SK-N-SH (cell line): ENCODE measurements at regions not wholly inside any gene's neighbourhood (a gene's known extent, or its start where the extent isn't known, plus 50 kb on each side); places are given as distances from the start of the nearest gene placed in this dataset.

Experiments used
- CTCF ChIA-PET: fragments of 300-600, 350-600 bp; formaldehyde crosslinking; extraction: SDS; loops from one replicate; lab custom pipeline; 2021; lab: Yijun Ruan, JAX
- POLR2A ChIA-PET: fragments of 350-600 bp; sonication (Branson Sonifier 250); formaldehyde crosslinking; extraction: SDS; loops from one replicate; lab custom pipeline; 2020; ENCODE audit warnings: antibody characterized with exemption, inconsistent platforms; lab: Yijun Ruan, JAX
- DNase-seq: peaks from one replicate; pipeline ENCODE4 v3.0.0; 2012
- H2AFZ ChIP-seq: fragments of 200-600 bp; sonication (generic); 2 replicates; pipeline ENCODE4 v1.8.1; 2016; ENCODE audit warnings: antibody characterized with exemption, mild to moderate bottlenecking, low read depth
- H3F3A ChIP-seq: fragments of 200-600 bp; sonication (generic); replicated peaks from 2 replicates; pipeline ENCODE3; 2016; ENCODE audit warnings: antibody characterized with exemption, mild to moderate bottlenecking; ENCODE audit not compliant: insufficient read depth
- H3K27ac ChIP-seq, 2 experiments: fragments of 200-500 bp in 1 of 2; fragments of 200-600 bp in 1 of 2; sonication (Bioruptor generic) in 1 of 2; sonication (generic), shearing (Covaris generic) in 1 of 2; 2 replicates each; pipeline versions ENCODE4 v1.5.1 to v1.6.1; 2014 to 2016; ENCODE audit warnings: low read depth in 2 of 2, inconsistent platforms in 1 of 2, low read length in 1 of 2, mild to moderate bottlenecking in 1 of 2, mixed read lengths in 1 of 2
- H3K27me3 ChIP-seq: fragments of 200-600 bp; sonication (generic), shearing (Covaris generic); 2 replicates; pipeline ENCODE4 v1.6.1; 2016; ENCODE audit warnings: mixed run types; ENCODE audit not compliant: insufficient read depth
- H3K36me3 ChIP-seq, 2 experiments: fragments of 200-500 bp in 1 of 2; fragments of 200-600 bp in 1 of 2; sonication (Bioruptor generic) in 1 of 2; sonication (generic) in 1 of 2; replicated peaks in 1 of 2; 2 replicates each; pipeline versions ENCODE3 to v1.5.1; 2014 to 2016; ENCODE audit warnings: low read length in 1 of 2, mild to moderate bottlenecking in 1 of 2; ENCODE audit not compliant: insufficient read depth in 2 of 2, control insufficient read depth in 1 of 2
- H3K4me1 ChIP-seq, 2 experiments: fragments of 200-500 bp in 1 of 2; fragments of 200-600 bp in 1 of 2; sonication (Bioruptor generic) in 1 of 2; sonication (generic), shearing (Covaris generic) in 1 of 2; 2 replicates each; pipeline versions ENCODE4 v1.5.1 to v1.6.1; 2014 to 2016; ENCODE audit warnings: low read depth in 1 of 2, low read length in 1 of 2, mixed run types in 1 of 2; ENCODE audit not compliant: insufficient read depth in 2 of 2, control insufficient read depth in 1 of 2
- H3K4me2 ChIP-seq: fragments of 200-600 bp; sonication (generic), shearing (Covaris generic); 2 replicates; pipeline ENCODE4 v1.6.1; 2017; ENCODE audit warnings: mixed run types
- H3K4me3 ChIP-seq, 2 experiments: fragments of 200-500 bp in 1 of 2; fragments of 200-600 bp in 1 of 2; sonication (Bioruptor generic) in 1 of 2; sonication (generic), shearing (Covaris generic) in 1 of 2; 2 replicates each; pipeline versions ENCODE4 v1.5.1 to v1.8.1; 2014 to 2016; ENCODE audit warnings: low read depth in 2 of 2, inconsistent platforms in 1 of 2, low read length in 1 of 2, mild to moderate bottlenecking in 1 of 2, mixed read lengths in 1 of 2, moderate library complexity in 1 of 2
- H3K79me2 ChIP-seq: fragments of 200-600 bp; sonication (generic); 2 replicates; pipeline ENCODE4 v1.8.1; 2017; ENCODE audit warnings: mild to moderate bottlenecking; ENCODE audit not compliant: insufficient read depth
- H3K9ac ChIP-seq: fragments of 200-600 bp; sonication (generic); 2 replicates; pipeline ENCODE4 v1.6.1; 2017; ENCODE audit warnings: mixed run types
- H3K9me2 ChIP-seq: fragments of 200-600 bp; sonication (generic); 2 replicates; pipeline ENCODE4 v1.6.1; 2017; ENCODE audit warnings: mixed run types
- H3K9me3 ChIP-seq: fragments of 200-600 bp; sonication (generic); 2 replicates; pipeline ENCODE4 v1.6.1; 2017; ENCODE audit warnings: mixed run types, mild to moderate bottlenecking, moderate library complexity
- H4K20me1 ChIP-seq: fragments of 200-600 bp; sonication (generic); 2 replicates; pipeline ENCODE4 v1.6.1; 2017; ENCODE audit warnings: mild to moderate bottlenecking, mixed run types; ENCODE audit not compliant: insufficient read depth
- ELF1 ChIP-seq: IDR thresholded peaks from 2 replicates; pipeline ENCODE4 v1.4.0; 2012
- EP300 ChIP-seq, 2 experiments: IDR thresholded peaks; 2 replicates each; pipeline versions ENCODE4 v1.4.0 to v1.6.1; 2012; ENCODE audit warnings: borderline replicate concordance in 1 of 2, low read depth in 1 of 2, low read length in 1 of 2
- EZH2phosphoT487 ChIP-seq: fragments of 200-600 bp; sonication (generic); IDR thresholded peaks from 2 replicates; pipeline ENCODE4 v1.6.1; 2017; ENCODE audit warnings: low read depth, mixed run types, mild to moderate bottlenecking, antibody characterized with exemption, moderate library complexity, borderline replicate concordance
- FOSL2 ChIP-seq: IDR thresholded peaks from 2 replicates; pipeline ENCODE4 v1.4.0; 2012; ENCODE audit warnings: low read depth, mild to moderate bottlenecking, moderate library complexity, borderline replicate concordance
- GATA2 ChIP-seq: sonication (generic); formaldehyde crosslinking; IDR thresholded peaks from 2 replicates; pipeline ENCODE4 v1.5.0; 2020; ENCODE audit warnings: mild to moderate bottlenecking, missing genetic modification reagents
- MAX ChIP-seq: IDR thresholded peaks from 2 replicates; pipeline ENCODE4 v1.4.0; 2012; ENCODE audit warnings: low read depth
- MEF2A ChIP-seq: IDR thresholded peaks from 2 replicates; pipeline ENCODE4 v1.4.0; 2012; ENCODE audit warnings: low read depth, borderline replicate concordance
- MXI1 ChIP-seq: IDR thresholded peaks from 2 replicates; pipeline ENCODE4 v1.6.1; 2012; ENCODE audit warnings: mild to moderate bottlenecking, low read depth, low read length, improper control_type of control experiment
- NFIC ChIP-seq: IDR thresholded peaks from 2 replicates; pipeline ENCODE4 v1.4.0; 2012; ENCODE audit warnings: borderline replicate concordance
- NRF1 ChIP-seq: IDR thresholded peaks from 2 replicates; pipeline ENCODE4 v1.6.1; 2012; ENCODE audit warnings: low read depth, mild to moderate bottlenecking, low read length
- RCOR1 ChIP-seq: fragments of 150-350 bp; IDR thresholded peaks from 2 replicates; pipeline ENCODE4 v1.6.1; 2017; ENCODE audit warnings: antibody characterized with exemption, low read length
- REST ChIP-seq: IDR thresholded peaks from 2 replicates; pipeline ENCODE4 v1.6.1; 2012; ENCODE audit warnings: mild to moderate bottlenecking, low read depth, low read length, moderate library complexity
- RXRA ChIP-seq: IDR thresholded peaks from 2 replicates; pipeline ENCODE4 v1.4.0; 2012; ENCODE audit warnings: low read depth, mild to moderate bottlenecking, borderline replicate concordance
- TAF1 ChIP-seq: IDR thresholded peaks from 2 replicates; pipeline ENCODE4 v1.6.1; 2012; ENCODE audit warnings: low read depth, mild to moderate bottlenecking, low read length, moderate library complexity, borderline replicate concordance
- TEAD4 ChIP-seq: IDR thresholded peaks from 2 replicates; pipeline ENCODE4 v1.4.0; 2012; ENCODE audit warnings: mild to moderate bottlenecking, borderline replicate concordance; ENCODE audit not compliant: insufficient read depth
- USF2 ChIP-seq: fragments of 150-350 bp; IDR thresholded peaks from 2 replicates; pipeline ENCODE4 v1.6.1; 2017; ENCODE audit warnings: antibody characterized with exemption, low read length, low read depth, borderline replicate concordance
- ZBTB33 ChIP-seq: IDR thresholded peaks from 2 replicates; pipeline ENCODE4 v1.4.0; 2012; ENCODE audit warnings: low read depth, borderline replicate concordance
- WGBS: methylation state at CpG from one replicate; pipeline ENCODE4 v1.1.6; 2017; ENCODE audit warnings: low lambda C conversion rate; 5-methylcytosine and 5-hydroxymethylcytosine counted together

GRCh38 chr10:85531706-85532105 lies 834.9 kb downstream of the GRID1 start:
- no peaks in the 10 kb centered on the region for H3K4me1 ChIP-seq
- no peak overlapping the region for H2AFZ ChIP-seq
- H3K4me2 ChIP-seq = no peak overlapping the region
- ChIA-PET CTCF (no interaction called here), POLR2A (no interaction called here)
- H3K79me2 ChIP-seq = no peaks in the 10 kb centered on the region
- no peaks in the 10 kb centered on the region for H3K27me3 ChIP-seq
- H3K9me2 ChIP-seq = no peaks in the 10 kb centered on the region
- H4K20me1 ChIP-seq = no peaks in the 10 kb centered on the region
- H3K4me3 ChIP-seq = no peak overlapping the region
- H3K9ac ChIP-seq = no peak overlapping the region
- H3K36me3 ChIP-seq = no peaks in the 10 kb centered on the region
- no peaks in the 10 kb centered on the region for H3F3A ChIP-seq
- no peaks in the 10 kb centered on the region for H3K9me3 ChIP-seq
- no peak for DNase-seq
- no peak for TF ChIP-seq GATA2 (CRISPR knock-in tag)
- TF ChIP-seq MAX = no peak
- no peak for TF ChIP-seq FOSL2
- no peak for TF ChIP-seq RCOR1
- no peak for TF ChIP-seq TEAD4
- no peak for TF ChIP-seq ZBTB33
- no peak for TF ChIP-seq REST
- TF ChIP-seq EZH2phosphoT487 = no peak
- no peak for TF ChIP-seq ELF1
- no peak for TF ChIP-seq MEF2A
- TF ChIP-seq NFIC = no peak
- no peak for TF ChIP-seq NRF1
- TF ChIP-seq EP300 (IDR thresholded peaks at IDR 0.05; ENCODE audit: borderline replicate concordance in 1 of 2, low read depth in 1 of 2, low read length in 1 of 2) = no peak
- TF ChIP-seq MXI1 = no peak
- no peak for TF ChIP-seq TAF1
- TF ChIP-seq RXRA = no peak
- TF ChIP-seq USF2 = no peak
- no peak overlapping the region for H3K27ac ChIP-seq
- 16% methylated on average over 3 of the region's 3 CpGs for WGBS
